ENCODE measurements at regions not wholly inside any gene's neighbourhood (a gene's known extent, or its start where the extent isn't known, plus 50 kb on each side); places are given as distances from the start of the nearest gene placed in this dataset.
"Not testable (repeated sequence)": the region's sequence is repeated elsewhere in the genome, so short reads cannot be mapped to it uniquely, and the experiment has no call there.

GRCh38 chr13:83121896-83122295 lies 760.4 kb downstream of the SLITRK1 start:
- no peak for DNase-seq (ENCODE audit: low read depth in 2 of 2)

- no peak for DNase-seq (ENCODE audit: low read depth in 2 of 2)
Observed at GRCh38 chr13:83117046-83117445, 765.2 kb downstream of the SLITRK1 start.

GRCh38 chr13:83101574-83102247 lies 780.6 kb downstream of the SLITRK1 start:
- not testable (repeated sequence) for DNase-seq (ENCODE audit: low read depth in 2 of 2)

GRCh38 chr13:83100237-83100636 lies 782.0 kb downstream of the SLITRK1 start:
- DNase-seq (ENCODE audit: low read depth in 2 of 2): no peak

- DNase-seq (ENCODE audit: low read depth in 2 of 2): no peak
Observed at GRCh38 chr13:83088858-83089257, 793.4 kb downstream of the SLITRK1 start.

- no peak for DNase-seq (ENCODE audit: low read depth in 2 of 2)
Observed at GRCh38 chr13:83086948-83087347, 795.3 kb downstream of the SLITRK1 start.

GRCh38 chr13:83086088-83086487 lies 796.2 kb downstream of the SLITRK1 start:
- no peak for DNase-seq (ENCODE audit: low read depth in 2 of 2)

GRCh38 chr13:83085186-83085900 lies 796.9 kb downstream of the SLITRK1 start:
- DNase-seq (ENCODE audit: low read depth in 2 of 2): no peak

- no peak for DNase-seq (ENCODE audit: low read depth in 2 of 2)
Observed at GRCh38 chr13:83077499-83077898, 804.8 kb downstream of the SLITRK1 start.

- DNase-seq (ENCODE audit: low read depth in 2 of 2): not testable (repeated sequence)
Observed at GRCh38 chr13:83073930-83074329, 808.3 kb downstream of the SLITRK1 start.

- DNase-seq (ENCODE audit: low read depth in 2 of 2): no peak
Observed at GRCh38 chr13:83065108-83065507, 817.2 kb downstream of the SLITRK1 start.

GRCh38 chr13:83057119-83057518 lies 825.2 kb downstream of the SLITRK1 start:
- no peak for DNase-seq (ENCODE audit: low read depth in 2 of 2)

GRCh38 chr13:83056269-83056668 lies 826.0 kb downstream of the SLITRK1 start:
- DNase-seq (ENCODE audit: low read depth in 2 of 2): no peak

- no peak for DNase-seq (ENCODE audit: low read depth in 2 of 2)
Observed at GRCh38 chr13:83048419-83048818, 833.9 kb downstream of the SLITRK1 start.

GRCh38 chr13:83024955-83025594 lies 857.2 kb downstream of the SLITRK1 start:
- DNase-seq (ENCODE audit: low read depth in 2 of 2): no peak

GRCh38 chr13:83024232-83024631 lies 858.0 kb downstream of the SLITRK1 start:
- DNase-seq (ENCODE audit: low read depth in 2 of 2): no peak

- no peak for DNase-seq (ENCODE audit: low read depth in 2 of 2)
Observed at GRCh38 chr13:83019986-83020385, 862.3 kb downstream of the SLITRK1 start.

- DNase-seq (ENCODE audit: low read depth in 2 of 2): no peak
Observed at GRCh38 chr13:83009987-83010386, 872.3 kb downstream of the SLITRK1 start.

GRCh38 chr13:83008212-83008929 lies 873.9 kb downstream of the SLITRK1 start:
- DNase-seq (ENCODE audit: low read depth in 2 of 2): no peak

GRCh38 chr13:83007226-83007625 lies 875.0 kb downstream of the SLITRK1 start:
- no peak for DNase-seq (ENCODE audit: low read depth in 2 of 2)

GRCh38 chr13:83003185-83003584 lies 879.1 kb downstream of the SLITRK1 start:
- no peak for DNase-seq (ENCODE audit: low read depth in 2 of 2)

GRCh38 chr13:82993417-82993816 lies 888.9 kb downstream of the SLITRK1 start:
- no peak for DNase-seq (ENCODE audit: low read depth in 2 of 2)
